IMR-90 (cell line): ENCODE measurements at regions not wholly inside any gene's neighbourhood (a gene's known extent, or its start where the extent isn't known, plus 50 kb on each side); places are given as distances from the start of the nearest gene placed in this dataset.

Source experiments
- CEBPB ChIP-seq: IDR thresholded peaks from 2 replicates; pipeline ENCODE4 v1.6.1; 2012; ENCODE audit warnings: low read depth, low read length, improper control_type of control experiment
- CTCF ChIP-seq: conservative IDR thresholded peaks from 2 replicates; pipeline ENCODE4 v1.5.1; 2012; ENCODE audit warnings: mild to moderate bottlenecking, low read depth, low read length, improper control_type of control experiment
- FOS ChIP-seq: fragments of 150-350 bp; IDR thresholded peaks from 2 replicates; pipeline ENCODE4 v1.6.1; 2016; ENCODE audit warnings: low read depth, low read length
- MAZ ChIP-seq: IDR thresholded peaks from 2 replicates; pipeline ENCODE4 v1.6.1; 2012; ENCODE audit warnings: low read depth, mild to moderate bottlenecking, low read length, improper control_type of control experiment, moderate library complexity, borderline replicate concordance
- POLR2A ChIP-seq: IDR thresholded peaks from 2 replicates; pipeline ENCODE4 v1.6.1; 2012; ENCODE audit warnings: mild to moderate bottlenecking, low read depth, low read length
- RAD21 ChIP-seq: IDR thresholded peaks from 2 replicates; pipeline ENCODE4 v1.6.1; 2012; ENCODE audit warnings: low read length, improper control_type of control experiment
- RCOR1 ChIP-seq: IDR thresholded peaks from 2 replicates; pipeline ENCODE4 v1.6.1; 2012; ENCODE audit warnings: mild to moderate bottlenecking, low read length, improper control_type of control experiment; ENCODE audit not compliant: insufficient replicate concordance
- RFX5 ChIP-seq: IDR thresholded peaks from 2 replicates; pipeline ENCODE4 v1.8.0; 2012; ENCODE audit warnings: low read depth, mild to moderate bottlenecking, low read length, moderate library complexity
- USF2 ChIP-seq: fragments of 150-350 bp; IDR thresholded peaks from 2 replicates; pipeline ENCODE4 v1.6.1; 2017; ENCODE audit warnings: mild to moderate bottlenecking, antibody characterized with exemption, low read length, low read depth

- TF ChIP-seq CTCF (no peak), MAZ (no peak), POLR2A (no peak), RFX5 (no peak), RCOR1 (no peak), RAD21 (no peak), FOS (no peak), USF2 (no peak), CEBPB (no peak)
Observed at GRCh38 chr9:24459953-24460352, 85.7 kb downstream of the IZUMO3 start.
